HepG2 (cell line): ENCODE measurements at regions not wholly inside any gene's neighbourhood (a gene's known extent, or its start where the extent isn't known, plus 50 kb on each side); places are given as distances from the start of the nearest gene placed in this dataset.

Experiments used
- ATAC-seq: fragments of 200-7000 bp; cut with Tn5 transposase; 3 replicates; pipeline ENCODE4 v1.9.1; 2020; ENCODE audit warnings: mild to moderate bottlenecking, moderate library complexity
- BruUV-seq: library from RNA; stranded (reverse); fragments of 400-500 nt; replicated peaks from 2 replicates; lab custom pipeline; 2021; lab: Mats Ljungman, UMichigan
- CTCF ChIA-PET: fragments of 300-600 bp; formaldehyde crosslinking; extraction: SDS; loops from one replicate; lab custom pipeline; 2021; ENCODE audit warnings: low total read pairs, inconsistent platforms, low intra/inter-chr PET ratio; lab: Yijun Ruan, JAX
- POLR2A ChIA-PET: fragments of 350-600 bp; sonication (Branson Sonifier 250); formaldehyde crosslinking; loops from one replicate; lab custom pipeline; 2020; ENCODE audit warnings: antibody characterized with exemption, inconsistent platforms; lab: Yijun Ruan, JAX
- DNase-seq: peaks from one replicate; pipeline ENCODE4 v3.0.0-alpha.2; 2015; ENCODE audit warnings: low spot score
- FAIRE-seq: peaks from 3 replicates; lab custom pipeline; 2011; peaks lifted over from hg19 to GRCh38; lab: Jason Lieb, UNC
- H2AFZ ChIP-seq: one replicate; pipeline ENCODE4 v1.6.1; 2011; ENCODE audit warnings: low read length, inconsistent platforms
- H3K27ac ChIP-seq: fragments of 300-600 bp; 3 replicates; pipeline ENCODE4 v1.8.0; 2011; ENCODE audit warnings: mixed run types, mild to moderate bottlenecking, mixed read lengths, low read length, inconsistent platforms; ENCODE audit not compliant: insufficient read depth; ENCODE audit errors: extremely low read length
- H3K27me3 ChIP-seq, 2 experiments: fragments of 200-600 bp in 1 of 2; 2 replicates in 1 of 2; 3 replicates in 1 of 2; pipeline versions ENCODE4 v1.6.0 to v1.8.0; 2011; ENCODE audit warnings: low read length in 2 of 2, mild to moderate bottlenecking in 2 of 2, moderate library complexity in 2 of 2, inconsistent platforms in 1 of 2; ENCODE audit not compliant: insufficient read depth in 2 of 2, control insufficient read depth in 1 of 2
- H3K36me3 ChIP-seq, 2 experiments: fragments of 200-600 bp in 1 of 2; replicated peaks in 1 of 2; 2 replicates in 1 of 2; 3 replicates in 1 of 2; pipeline versions ENCODE4 v1.5.1 to v1.8.0; 2011; ENCODE audit warnings: low read length in 2 of 2, inconsistent platforms in 1 of 2; ENCODE audit not compliant: insufficient read depth in 2 of 2, control insufficient read depth in 1 of 2
- H3K4me1 ChIP-seq: 2 replicates; pipeline ENCODE4 v1.5.1; 2012; ENCODE audit warnings: low read length, inconsistent platforms; ENCODE audit not compliant: insufficient read depth
- H3K4me2 ChIP-seq: 2 replicates; pipeline ENCODE4 v1.6.0; 2011; ENCODE audit warnings: low read depth, low read length, inconsistent platforms
- H3K4me3 ChIP-seq, 3 experiments: fragments of 200-600 bp in 1 of 3; sonication (generic), shearing (Covaris generic) in 1 of 3; replicated peaks in 1 of 3; 2 replicates each; pipeline ENCODE4 v1.5.1; 2011 to 2016; ENCODE audit warnings: low read length in 3 of 3, inconsistent platforms in 2 of 3, low read depth in 2 of 3, mild to moderate bottlenecking in 2 of 3, control low read depth in 1 of 3, mixed read lengths in 1 of 3; ENCODE audit not compliant: insufficient read depth in 1 of 3
- H3K79me2 ChIP-seq: one replicate; pipeline ENCODE4 v1.6.1; 2011; ENCODE audit warnings: low read length, inconsistent platforms; ENCODE audit not compliant: insufficient read depth
- H3K9ac ChIP-seq: 2 replicates; pipeline ENCODE4 v1.6.0; 2011; ENCODE audit warnings: mild to moderate bottlenecking, low read depth, low read length, inconsistent platforms; ENCODE audit not compliant: insufficient read depth
- H3K9me3 ChIP-seq: 2 replicates; pipeline ENCODE4 v1.5.1; 2012; ENCODE audit warnings: mild to moderate bottlenecking, low read length
- H4K20me1 ChIP-seq: 2 replicates; pipeline ENCODE4 v1.6.0; 2011; ENCODE audit warnings: inconsistent platforms, mild to moderate bottlenecking, low read length, moderate library complexity; ENCODE audit not compliant: insufficient read depth
- CENPT ChIP-seq: sonication (generic); formaldehyde crosslinking; IDR thresholded peaks from 2 replicates; pipeline ENCODE4 v1.8.0; 2022; ENCODE audit warnings: low read depth, mild to moderate bottlenecking, moderate library complexity, missing genetic modification reagents
- FOXK2 ChIP-seq: fragments of 450-650 bp; IDR thresholded peaks from 2 replicates; pipeline ENCODE4 v1.6.1; 2016
- HIVEP1 ChIP-seq: sonication (generic); formaldehyde crosslinking; IDR thresholded peaks from 2 replicates; pipeline ENCODE4 v1.4.0; 2020; ENCODE audit warnings: mild to moderate bottlenecking, missing genetic modification reagents
- NBN ChIP-seq: fragments of 450-650 bp; conservative IDR thresholded peaks from 2 replicates; pipeline ENCODE4 v1.6.1; 2017
- PHB2 ChIP-seq: fragments of 450-650 bp; IDR thresholded peaks from 2 replicates; pipeline ENCODE4 v1.6.1; 2018; ENCODE audit not compliant: partially characterized antibody
- ZNF253 ChIP-seq: sonication (generic); formaldehyde crosslinking; IDR thresholded peaks from 2 replicates; pipeline ENCODE4 v1.8.0; 2022; ENCODE audit warnings: mild to moderate bottlenecking, missing genetic modification reagents, borderline replicate concordance
- ZNF292 ChIP-seq: sonication (generic); formaldehyde crosslinking; IDR thresholded peaks from 2 replicates; pipeline ENCODE4 v1.8.1; 2022; ENCODE audit warnings: mild to moderate bottlenecking, low read depth, missing genetic modification reagents, borderline replicate concordance
- ZNF468 ChIP-seq: sonication (generic); formaldehyde crosslinking; IDR thresholded peaks from 2 replicates; pipeline ENCODE4 v1.8.0; 2022; ENCODE audit warnings: mild to moderate bottlenecking, moderate library complexity, missing genetic modification reagents
- ZNF678 ChIP-seq: sonication (generic); formaldehyde crosslinking; IDR thresholded peaks from 2 replicates; pipeline ENCODE4 v1.4.0; 2020; ENCODE audit warnings: mild to moderate bottlenecking, missing genetic modification reagents
- ZNF883 ChIP-seq: sonication (generic); formaldehyde crosslinking; IDR thresholded peaks from 2 replicates; pipeline ENCODE4 v1.5.1; 2020; ENCODE audit warnings: mild to moderate bottlenecking, missing genetic modification reagents; ENCODE audit errors: not compliant biosample characterization
- WGBS: methylation state at CpG from one replicate; pipeline ENCODE4 v1.1.6; 2017; ENCODE audit warnings: low lambda C conversion rate; 5-methylcytosine and 5-hydroxymethylcytosine counted together
- in situ Hi-C: cut with HindIII; loops from 2 replicates; pipeline ENCODE4 v1.10.0; 2017; ENCODE audit warnings: low pct_unique_long_range_greater_than_20kb; ENCODE audit not compliant: extremely low pct_ligation_motif_present
- intact Hi-C: fragments of 100-400 bp; cut with micrococcal nuclease; formaldehyde crosslinking; loops from one replicate; pipeline ENCODE4 v1.10.0; 2022; ENCODE audit not compliant: unreplicated experiment
- TF ChIP-seq, protein P1 (sequence below): sonication (generic); formaldehyde crosslinking; IDR thresholded peaks from 2 replicates; pipeline ENCODE4 v1.5.0; 2020; ENCODE audit warnings: missing genetic modification reagents
- TF ChIP-seq, protein P2 (sequence below): sonication (generic); formaldehyde crosslinking; IDR thresholded peaks from 2 replicates; pipeline ENCODE4 v1.4.0; 2020; ENCODE audit warnings: missing genetic modification reagents, borderline replicate concordance
- TF ChIP-seq, protein P3 (sequence below): sonication (generic); formaldehyde crosslinking; IDR thresholded peaks from 2 replicates; pipeline ENCODE4 v1.9.0; 2021; ENCODE audit warnings: missing genetic modification reagents, mild to moderate bottlenecking, borderline replicate concordance
- TF ChIP-seq, protein P4 (sequence below): sonication (generic); formaldehyde crosslinking; IDR thresholded peaks from 2 replicates; pipeline ENCODE4 v1.8.1; 2023; ENCODE audit warnings: mild to moderate bottlenecking, moderate library complexity, missing genetic modification reagents

DNA sequence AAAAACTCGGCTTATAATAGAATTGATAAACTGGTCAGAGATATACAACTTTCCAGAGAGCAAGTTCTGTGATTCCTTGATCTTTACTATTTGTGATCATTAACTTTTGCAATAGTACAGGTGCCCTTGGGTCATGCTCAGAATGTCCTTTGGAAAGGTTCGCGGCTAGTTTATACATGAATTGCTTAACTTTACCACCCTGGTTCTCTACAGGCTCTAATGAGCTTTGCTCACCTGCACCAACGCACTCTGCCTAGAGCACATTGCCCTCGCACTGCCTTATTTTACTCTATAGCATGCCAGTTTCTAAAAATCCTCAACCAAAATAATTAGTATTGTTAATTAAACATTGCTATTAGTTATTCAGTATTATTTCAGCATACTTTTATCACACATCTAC, 931.2 kb upstream of the KCND2 start:
- H2AFZ ChIP-seq: no peak overlapping the region
- H3K9me3 ChIP-seq: no peaks in the 10 kb centered on the region
- intact Hi-C loops (no loop called here), in situ Hi-C loops (no loop called here)
- ATAC-seq (no peak), FAIRE-seq (no peak), DNase-seq (no peak)
- BruUV-seq: no TSS peak
- WGBS: 3% methylated on average over 5 of the region's 5 CpGs
- H3K4me2 ChIP-seq: no peak overlapping the region
- no peak overlapping the region for H3K27ac ChIP-seq
- no peaks in the 10 kb centered on the region for H3K36me3 ChIP-seq
- H3K27me3 ChIP-seq: no peaks in the 10 kb centered on the region
- TF ChIP-seq, protein P1, sequence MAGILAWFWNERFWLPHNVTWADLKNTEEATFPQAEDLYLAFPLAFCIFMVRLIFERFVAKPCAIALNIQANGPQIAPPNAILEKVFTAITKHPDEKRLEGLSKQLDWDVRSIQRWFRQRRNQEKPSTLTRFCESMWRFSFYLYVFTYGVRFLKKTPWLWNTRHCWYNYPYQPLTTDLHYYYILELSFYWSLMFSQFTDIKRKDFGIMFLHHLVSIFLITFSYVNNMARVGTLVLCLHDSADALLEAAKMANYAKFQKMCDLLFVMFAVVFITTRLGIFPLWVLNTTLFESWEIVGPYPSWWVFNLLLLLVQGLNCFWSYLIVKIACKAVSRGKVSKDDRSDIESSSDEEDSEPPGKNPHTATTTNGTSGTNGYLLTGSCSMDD: no peak
- TF ChIP-seq CENPT (CRISPR knock-in tag): no peak
- no peak for TF ChIP-seq ZNF678 (CRISPR knock-in tag)
- TF ChIP-seq, protein P2, sequence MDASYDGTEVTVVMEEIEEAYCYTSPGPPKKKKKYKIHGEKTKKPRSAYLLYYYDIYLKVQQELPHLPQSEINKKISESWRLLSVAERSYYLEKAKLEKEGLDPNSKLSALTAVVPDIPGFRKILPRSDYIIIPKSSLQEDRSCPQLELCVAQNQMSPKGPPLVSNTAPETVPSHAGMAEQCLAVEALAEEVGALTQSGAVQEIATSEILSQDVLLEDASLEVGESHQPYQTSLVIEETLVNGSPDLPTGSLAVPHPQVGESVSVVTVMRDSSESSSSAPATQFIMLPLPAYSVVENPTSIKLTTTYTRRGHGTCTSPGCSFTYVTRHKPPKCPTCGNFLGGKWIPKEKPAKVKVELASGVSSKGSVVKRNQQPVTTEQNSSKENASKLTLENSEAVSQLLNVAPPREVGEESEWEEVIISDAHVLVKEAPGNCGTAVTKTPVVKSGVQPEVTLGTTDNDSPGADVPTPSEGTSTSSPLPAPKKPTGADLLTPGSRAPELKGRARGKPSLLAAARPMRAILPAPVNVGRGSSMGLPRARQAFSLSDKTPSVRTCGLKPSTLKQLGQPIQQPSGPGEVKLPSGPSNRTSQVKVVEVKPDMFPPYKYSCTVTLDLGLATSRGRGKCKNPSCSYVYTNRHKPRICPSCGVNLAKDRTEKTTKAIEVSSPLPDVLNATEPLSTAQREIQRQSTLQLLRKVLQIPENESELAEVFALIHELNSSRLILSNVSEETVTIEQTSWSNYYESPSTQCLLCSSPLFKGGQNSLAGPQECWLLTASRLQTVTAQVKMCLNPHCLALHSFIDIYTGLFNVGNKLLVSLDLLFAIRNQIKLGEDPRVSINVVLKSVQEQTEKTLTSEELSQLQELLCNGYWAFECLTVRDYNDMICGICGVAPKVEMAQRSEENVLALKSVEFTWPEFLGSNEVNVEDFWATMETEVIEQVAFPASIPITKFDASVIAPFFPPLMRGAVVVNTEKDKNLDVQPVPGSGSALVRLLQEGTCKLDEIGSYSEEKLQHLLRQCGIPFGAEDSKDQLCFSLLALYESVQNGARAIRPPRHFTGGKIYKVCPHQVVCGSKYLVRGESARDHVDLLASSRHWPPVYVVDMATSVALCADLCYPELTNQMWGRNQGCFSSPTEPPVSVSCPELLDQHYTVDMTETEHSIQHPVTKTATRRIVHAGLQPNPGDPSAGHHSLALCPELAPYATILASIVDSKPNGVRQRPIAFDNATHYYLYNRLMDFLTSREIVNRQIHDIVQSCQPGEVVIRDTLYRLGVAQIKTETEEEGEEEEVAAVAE (CRISPR knock-in tag): no peak
- TF ChIP-seq, protein P3, sequence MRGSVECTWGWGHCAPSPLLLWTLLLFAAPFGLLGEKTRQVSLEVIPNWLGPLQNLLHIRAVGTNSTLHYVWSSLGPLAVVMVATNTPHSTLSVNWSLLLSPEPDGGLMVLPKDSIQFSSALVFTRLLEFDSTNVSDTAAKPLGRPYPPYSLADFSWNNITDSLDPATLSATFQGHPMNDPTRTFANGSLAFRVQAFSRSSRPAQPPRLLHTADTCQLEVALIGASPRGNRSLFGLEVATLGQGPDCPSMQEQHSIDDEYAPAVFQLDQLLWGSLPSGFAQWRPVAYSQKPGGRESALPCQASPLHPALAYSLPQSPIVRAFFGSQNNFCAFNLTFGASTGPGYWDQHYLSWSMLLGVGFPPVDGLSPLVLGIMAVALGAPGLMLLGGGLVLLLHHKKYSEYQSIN (CRISPR knock-in tag): no peak
- no peak for TF ChIP-seq HIVEP1
- TF ChIP-seq, protein P4, sequence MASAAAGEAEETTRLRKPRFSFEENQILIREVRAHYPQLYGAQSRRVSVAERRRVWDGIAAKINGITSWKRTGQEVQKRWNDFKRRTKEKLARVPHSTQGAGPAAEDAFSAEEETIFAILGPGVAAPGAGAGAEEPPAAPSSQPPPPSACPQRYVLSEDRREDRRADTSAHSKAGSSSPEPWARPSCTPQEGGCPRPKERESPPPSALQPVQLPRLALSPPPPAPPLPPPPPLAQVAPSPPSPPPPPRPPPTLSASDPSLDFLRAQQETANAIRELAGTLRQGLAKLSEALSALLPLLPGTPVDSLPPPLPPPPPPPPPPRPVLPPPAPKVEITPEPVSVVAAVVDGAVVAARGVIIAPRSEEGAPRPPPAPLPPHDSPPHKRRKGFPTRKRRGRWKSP (CRISPR knock-in tag): no peak
- TF ChIP-seq ZNF253: no peak
- TF ChIP-seq FOXK2: no peak
- no peak for TF ChIP-seq ZNF883 (CRISPR knock-in tag)
- TF ChIP-seq PHB2: no peak
- no peak for TF ChIP-seq ZNF468
- TF ChIP-seq ZNF292 (CRISPR knock-in tag): no peak
- TF ChIP-seq NBN: no peak
- no peaks in the 10 kb centered on the region for H3K4me1 ChIP-seq
- no peak overlapping the region for H3K9ac ChIP-seq
- no peaks in the 10 kb centered on the region for H4K20me1 ChIP-seq
- ChIA-PET CTCF (no interaction called here), POLR2A (no interaction called here)
- H3K4me3 ChIP-seq: no peak overlapping the region
- no peaks in the 10 kb centered on the region for H3K79me2 ChIP-seq
